HG03045 (cell line): ENCODE measurements at regions not wholly inside any gene's neighbourhood (a gene's known extent, or its start where the extent isn't known, plus 50 kb on each side); places are given as distances from the start of the nearest gene placed in this dataset.
"Not testable (repeated sequence)": the region's sequence is repeated elsewhere in the genome, so short reads cannot be mapped to it uniquely, and the experiment has no call there.

Source experiments
- ATAC-seq: cut with Tn5 transposase; IDR thresholded peaks from one replicate; pipeline ENCODE4 v1.9.1; 2021; ENCODE audit warnings: mild to moderate bottlenecking, moderate library complexity; ENCODE audit not compliant: unreplicated experiment

DNA sequence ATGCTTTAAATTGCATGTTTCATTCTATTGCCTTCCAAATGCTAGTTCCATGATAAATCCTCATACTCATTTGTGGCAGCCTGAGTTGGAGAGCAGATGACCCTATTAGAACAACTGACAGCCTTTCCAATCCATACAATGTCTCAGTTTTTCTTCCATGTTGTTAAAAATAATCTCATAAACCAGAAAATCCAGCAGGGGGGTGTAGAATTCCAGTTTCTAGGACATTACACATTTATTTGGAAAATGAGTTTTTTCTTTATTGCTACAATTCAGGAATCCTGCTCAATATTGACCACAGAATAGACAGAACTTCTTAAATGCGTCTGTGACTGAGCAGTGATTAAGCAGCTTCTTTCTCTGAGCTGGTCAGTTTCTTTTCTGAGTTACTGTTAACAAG lies 174.2 kb upstream of the ATP10A start:
- ATAC-seq, result no peak

DNA sequence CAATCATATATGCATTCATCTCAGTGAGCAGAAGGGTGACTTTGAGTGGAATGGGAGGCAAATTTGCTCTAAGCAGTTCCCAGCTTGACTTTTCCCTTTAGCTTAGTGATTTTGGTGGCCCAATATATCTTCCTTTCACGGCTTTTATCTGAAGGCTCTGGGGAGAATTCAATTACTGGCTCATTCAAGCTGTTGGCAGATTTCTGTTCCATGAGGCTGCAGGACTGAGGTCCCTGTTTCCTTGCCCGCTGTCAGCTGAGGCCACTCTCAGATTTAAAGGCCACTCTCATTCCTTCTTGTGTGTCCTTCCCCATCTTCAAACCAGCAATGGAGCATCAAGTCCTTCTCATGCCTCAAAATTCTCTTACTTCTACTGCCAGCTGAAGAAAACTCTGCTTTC lies 170.4 kb upstream of the ATP10A start:
- ATAC-seq, result no peak

DNA sequence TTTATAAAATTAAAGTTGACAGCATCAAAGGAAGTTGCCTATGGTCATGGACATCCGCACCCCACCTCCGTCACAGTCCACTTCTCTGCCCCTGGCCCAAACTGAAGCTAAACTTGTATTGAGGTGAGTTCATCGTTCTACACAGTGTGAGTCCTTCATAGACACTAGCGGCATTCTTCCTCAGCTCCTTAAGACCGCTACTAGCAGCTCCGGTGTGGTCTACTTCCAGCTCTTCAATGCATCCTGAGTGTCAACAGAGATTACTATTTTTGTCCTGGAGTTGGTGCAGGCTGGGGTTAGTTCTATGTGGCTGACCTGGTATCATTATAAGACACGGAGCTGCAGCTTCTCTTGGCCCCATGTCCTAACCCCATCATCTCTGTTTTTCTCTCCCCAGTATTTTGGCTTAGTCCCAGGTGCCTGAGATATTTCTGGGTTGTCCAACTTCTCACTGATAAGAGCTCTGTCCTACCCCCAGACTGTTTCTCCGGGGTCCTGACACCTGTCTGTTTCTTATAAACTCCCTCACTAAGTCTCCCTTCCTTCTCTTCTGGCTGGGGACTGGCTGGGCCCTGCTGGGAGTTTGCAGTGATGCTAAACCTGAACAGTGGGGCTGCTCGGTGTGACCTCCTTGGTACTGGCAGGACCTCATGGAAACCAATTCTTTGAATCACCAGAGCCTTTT lies 169.2 kb upstream of the ATP10A start:
- no peak for ATAC-seq

DNA sequence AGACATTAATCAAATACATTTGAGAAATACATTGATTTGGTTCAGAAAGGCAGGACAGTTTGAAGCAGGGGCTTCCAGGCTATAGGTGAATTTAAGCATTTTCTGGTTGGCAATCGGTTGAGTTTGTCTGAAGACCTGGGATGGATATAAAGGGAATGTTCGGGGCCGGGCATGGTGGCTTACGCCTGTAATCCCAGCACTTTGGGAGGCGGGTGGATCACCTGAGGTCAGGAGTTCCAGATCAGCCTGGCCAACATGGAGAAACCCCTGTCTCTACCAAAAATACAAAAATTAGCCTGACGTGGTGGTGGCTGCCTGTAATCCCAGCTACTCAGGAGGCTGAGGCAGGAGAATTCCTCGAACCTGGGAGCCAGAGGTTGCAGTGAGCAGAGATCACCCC lies 166.5 kb upstream of the ATP10A start:
- not testable (repeated sequence) for ATAC-seq

DNA sequence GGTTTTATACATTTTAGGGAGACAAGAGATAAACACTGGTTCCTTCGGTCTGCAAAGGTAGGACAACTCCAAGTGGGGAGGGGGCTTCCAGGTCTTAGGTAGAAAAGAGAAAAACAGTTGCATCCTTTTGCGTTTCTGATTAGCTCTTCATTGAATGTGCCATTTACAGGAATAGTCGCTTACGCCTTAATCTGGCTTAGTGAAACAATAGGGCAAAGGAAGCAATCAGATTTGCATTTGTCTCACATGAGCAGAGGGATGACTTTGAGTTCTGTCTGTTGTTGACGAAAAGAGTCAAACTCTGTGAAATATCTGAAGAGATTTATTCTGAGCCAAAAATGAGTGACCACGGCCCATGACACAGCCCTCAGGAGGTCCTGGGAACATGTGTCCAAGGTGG lies 166.0 kb upstream of the ATP10A start:
- ATAC-seq, result no peak

DNA sequence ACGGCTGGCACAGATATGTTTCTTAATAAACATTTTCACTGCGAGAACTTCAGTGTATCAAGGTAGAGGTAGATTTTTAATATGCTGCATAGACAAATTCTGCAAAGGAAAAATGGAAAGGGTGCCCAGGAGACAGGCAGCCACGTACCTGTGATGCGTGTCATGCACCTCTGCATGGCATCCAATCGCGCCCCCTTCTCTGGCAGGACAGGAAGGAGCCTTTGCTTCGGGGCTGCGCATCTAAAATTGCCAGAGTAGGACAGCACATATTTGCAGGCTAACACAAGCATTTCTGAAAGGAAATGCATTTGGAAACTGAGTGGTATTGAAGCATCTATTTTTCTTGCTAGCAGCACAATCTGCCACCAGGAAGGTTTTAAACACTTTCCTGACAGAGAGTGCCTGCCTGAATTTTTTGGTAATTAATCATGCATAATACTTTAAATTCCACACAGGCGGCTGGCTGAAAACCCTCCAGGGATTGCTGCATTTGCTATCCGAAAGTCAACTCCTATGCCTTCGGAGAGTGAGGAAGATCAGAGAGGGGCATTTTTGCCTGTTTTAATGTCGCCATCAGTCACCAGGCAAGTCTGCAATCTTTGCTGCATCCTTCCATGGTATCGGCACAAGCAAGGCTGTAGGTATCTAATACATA lies 165.1 kb upstream of the ATP10A start:
- ATAC-seq, result no peak

DNA sequence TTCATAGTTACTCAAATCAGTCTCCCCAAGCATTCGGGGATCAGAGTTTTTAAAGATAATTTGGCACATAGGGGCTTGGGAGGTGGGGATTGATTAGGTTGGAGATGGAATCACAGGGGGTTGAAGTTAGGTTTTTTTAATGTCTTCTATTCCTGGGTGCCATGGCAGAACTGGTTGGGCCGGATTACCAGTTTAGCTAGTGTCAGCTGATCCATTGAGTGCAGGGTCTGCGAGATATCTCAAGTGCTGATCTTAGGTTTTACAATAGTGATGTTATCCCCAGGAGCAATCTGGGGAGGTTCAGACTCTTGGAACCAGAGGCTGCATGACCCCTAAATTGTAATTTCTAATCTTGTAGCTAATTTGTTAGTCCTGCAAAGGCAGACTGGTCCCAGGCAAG lies 163.5 kb upstream of the ATP10A start:
- not testable (repeated sequence) for ATAC-seq

DNA sequence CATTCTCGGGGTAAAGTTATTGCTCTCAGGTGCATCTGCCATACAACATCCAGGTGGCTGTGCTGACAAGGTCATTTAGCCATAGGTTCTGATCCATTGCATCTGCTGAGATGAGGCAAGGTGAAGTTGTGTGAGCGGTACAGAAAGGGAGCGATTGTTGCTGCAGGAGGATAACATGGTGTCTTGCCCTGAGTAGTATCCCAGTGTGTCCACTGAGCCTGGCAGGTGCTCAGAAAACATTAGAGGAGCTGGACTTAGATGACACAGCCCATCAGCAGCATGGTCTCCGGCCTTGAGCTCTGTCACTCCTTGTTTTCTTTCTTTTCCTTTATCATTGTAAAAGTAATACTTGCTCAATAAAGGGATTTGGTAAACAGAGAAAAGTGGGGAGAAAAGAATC lies 161.1 kb upstream of the ATP10A start:
- no peak for ATAC-seq

GRCh38 chr15:26023691-26024090 lies 160.6 kb upstream of the ATP10A start:
- no peak for ATAC-seq

DNA sequence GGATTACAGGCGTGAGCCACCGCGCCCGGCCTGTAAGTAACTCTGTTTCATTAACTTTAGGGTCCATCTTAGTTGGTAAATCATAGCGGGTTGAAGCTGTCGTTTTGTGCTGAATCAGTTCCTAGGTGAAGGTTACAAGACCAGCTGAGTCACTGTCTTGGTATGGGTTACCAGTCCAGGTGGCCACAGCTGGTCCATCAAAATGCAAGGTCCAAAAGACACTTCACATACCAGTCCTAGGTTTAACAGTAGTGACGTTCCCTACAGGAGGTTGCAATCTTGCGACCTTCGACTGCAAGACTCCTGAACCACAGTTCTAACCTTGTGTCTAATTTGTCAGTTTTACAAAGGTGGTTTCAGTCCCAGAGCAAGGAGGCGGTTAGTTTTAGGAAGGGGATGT lies 160.1 kb upstream of the ATP10A start:
- ATAC-seq, result no peak

- no peak for ATAC-seq
Observed at GRCh38 chr15:26020871-26021270, 157.7 kb upstream of the ATP10A start.

DNA sequence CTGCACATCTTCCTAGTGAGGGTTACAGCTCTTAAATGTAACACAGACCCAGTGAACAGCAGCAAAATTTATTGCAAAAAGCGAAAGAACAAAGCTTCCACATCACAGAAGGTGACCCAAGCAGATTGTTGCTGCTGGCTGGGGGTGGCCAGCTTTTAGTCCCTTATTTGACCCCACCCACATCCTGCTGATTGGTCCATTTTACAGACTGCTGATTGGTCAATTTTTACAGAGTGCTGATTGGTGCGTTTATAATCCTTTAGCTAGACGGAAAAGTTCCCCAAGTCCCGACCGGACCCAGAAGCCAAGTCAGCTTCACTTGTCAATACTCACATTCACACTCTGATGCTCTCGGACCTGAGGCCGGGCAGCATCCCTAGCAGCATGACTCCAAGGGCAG lies 154.5 kb upstream of the ATP10A start:
- ATAC-seq, result no peak

- no peak for ATAC-seq
Observed at GRCh38 chr15:26015516-26016075, 152.5 kb upstream of the ATP10A start.

DNA sequence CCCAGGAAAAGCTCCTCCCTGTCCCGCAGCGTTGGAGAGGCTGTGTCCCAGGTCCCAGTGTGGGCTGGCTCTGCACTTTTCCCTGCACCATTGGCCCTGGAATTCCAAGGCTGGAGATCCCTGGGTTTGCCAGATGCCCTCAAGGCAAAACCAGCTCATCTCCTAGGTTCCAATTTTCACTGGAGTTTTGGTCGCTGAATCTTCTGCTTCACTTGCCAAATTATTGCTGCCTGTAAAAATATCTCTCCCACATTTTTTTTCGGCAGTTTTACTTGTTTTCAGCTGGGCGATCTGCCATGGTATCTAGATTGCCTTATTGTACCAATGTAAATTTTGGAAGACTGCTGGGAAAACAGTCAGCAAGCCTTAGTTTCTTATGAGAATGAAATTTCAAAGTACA lies 150.9 kb upstream of the ATP10A start:
- no peak for ATAC-seq

- ATAC-seq, result no peak
Observed at GRCh38 chr15:26011916-26012315, 148.8 kb upstream of the ATP10A start.

GRCh38 chr15:26007151-26007550 lies 144.0 kb upstream of the ATP10A start:
- ATAC-seq, result no peak

DNA sequence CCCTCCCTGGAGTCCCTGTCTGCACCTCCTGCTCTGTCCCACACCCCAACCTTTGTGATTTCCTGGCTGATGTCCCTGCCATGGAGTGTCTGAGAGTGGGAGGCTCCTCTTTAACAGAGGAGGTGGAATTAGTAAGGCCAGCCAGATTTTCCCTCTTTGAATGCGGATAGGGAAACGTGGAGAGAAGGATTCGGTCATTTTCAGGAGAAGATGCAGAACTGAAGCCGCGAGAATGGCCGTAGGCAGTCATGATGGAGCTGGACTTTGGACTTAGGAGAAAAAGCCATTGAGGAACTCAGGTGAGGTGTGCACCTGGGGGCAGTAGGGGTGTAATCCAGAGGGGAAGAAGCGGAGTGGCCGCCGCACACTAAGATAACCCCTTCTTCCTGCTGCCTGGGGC lies 138.1 kb upstream of the ATP10A start:
- no peak for ATAC-seq

- no peak for ATAC-seq
Observed at GRCh38 chr15:25993506-25993905, 130.4 kb upstream of the ATP10A start.

DNA sequence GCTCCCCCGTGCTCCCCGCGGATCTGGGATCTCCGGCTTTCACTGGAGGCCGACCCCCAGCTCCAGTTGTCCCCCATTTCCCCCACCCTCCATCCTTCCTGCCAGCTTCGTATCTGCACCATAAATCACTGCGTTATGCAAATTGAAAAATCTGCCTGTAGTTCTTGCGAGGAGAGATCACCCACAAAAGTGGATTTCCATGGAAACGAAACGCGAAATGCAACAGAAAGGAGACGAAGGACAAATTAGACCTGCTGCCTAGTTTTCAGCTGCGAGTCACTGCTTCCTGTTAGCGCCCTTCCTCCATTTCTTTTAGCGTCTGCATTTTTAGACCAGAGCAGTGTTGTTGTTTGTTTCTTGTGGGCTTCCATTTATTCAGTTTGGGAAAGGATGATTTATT lies 127.1 kb upstream of the ATP10A start:
- ATAC-seq, result no peak

- ATAC-seq, result no peak
Observed at GRCh38 chr15:25989327-25989726, 126.2 kb upstream of the ATP10A start.

GRCh38 chr15:25988716-25989115 lies 125.6 kb upstream of the ATP10A start:
- not testable (repeated sequence) for ATAC-seq

- no peak for ATAC-seq
Observed at GRCh38 chr15:25987638-25988037, 124.5 kb upstream of the ATP10A start.

- ATAC-seq, result no peak
Observed at GRCh38 chr15:25985165-25985564, 122.0 kb upstream of the ATP10A start.
